ENCODE measurements at regions not wholly inside any gene's neighbourhood (a gene's known extent, or its start where the extent isn't known, plus 50 kb on each side); places are given as distances from the start of the nearest gene placed in this dataset.

DNA sequence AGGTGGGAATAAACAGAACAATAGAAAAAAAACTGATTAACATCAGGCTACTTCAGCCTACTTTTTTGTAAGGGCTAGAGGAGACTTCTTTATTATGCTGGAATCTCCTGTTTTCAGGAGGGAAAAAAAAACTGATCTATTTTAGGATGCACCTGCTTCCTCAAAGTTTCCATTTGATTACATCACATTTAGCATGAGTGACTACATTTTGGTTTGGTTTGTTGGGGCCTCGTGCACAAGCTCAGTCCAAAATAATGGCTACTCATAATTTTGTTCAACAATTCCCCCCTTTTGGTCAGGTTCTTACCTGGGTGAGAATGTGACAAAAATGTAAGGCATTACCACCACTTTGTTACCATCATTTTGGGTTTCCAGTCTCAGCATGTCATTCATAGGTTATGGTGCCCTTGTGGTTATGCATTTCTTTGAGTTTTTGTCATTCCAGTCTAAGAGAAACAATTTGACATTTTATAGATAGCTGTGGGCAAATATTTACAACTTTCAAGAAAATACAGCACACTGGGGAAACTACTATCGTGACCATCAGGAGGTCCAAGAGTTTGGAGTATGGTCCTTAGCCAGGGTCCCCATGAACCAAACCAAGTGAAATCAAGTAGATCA is 93.6 kb upstream of the ATP11B start:
- TF ChIP-seq, protein P1, sequence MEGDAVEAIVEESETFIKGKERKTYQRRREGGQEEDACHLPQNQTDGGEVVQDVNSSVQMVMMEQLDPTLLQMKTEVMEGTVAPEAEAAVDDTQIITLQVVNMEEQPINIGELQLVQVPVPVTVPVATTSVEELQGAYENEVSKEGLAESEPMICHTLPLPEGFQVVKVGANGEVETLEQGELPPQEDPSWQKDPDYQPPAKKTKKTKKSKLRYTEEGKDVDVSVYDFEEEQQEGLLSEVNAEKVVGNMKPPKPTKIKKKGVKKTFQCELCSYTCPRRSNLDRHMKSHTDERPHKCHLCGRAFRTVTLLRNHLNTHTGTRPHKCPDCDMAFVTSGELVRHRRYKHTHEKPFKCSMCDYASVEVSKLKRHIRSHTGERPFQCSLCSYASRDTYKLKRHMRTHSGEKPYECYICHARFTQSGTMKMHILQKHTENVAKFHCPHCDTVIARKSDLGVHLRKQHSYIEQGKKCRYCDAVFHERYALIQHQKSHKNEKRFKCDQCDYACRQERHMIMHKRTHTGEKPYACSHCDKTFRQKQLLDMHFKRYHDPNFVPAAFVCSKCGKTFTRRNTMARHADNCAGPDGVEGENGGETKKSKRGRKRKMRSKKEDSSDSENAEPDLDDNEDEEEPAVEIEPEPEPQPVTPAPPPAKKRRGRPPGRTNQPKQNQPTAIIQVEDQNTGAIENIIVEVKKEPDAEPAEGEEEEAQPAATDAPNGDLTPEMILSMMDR (IDR thresholded peaks at IDR 0.05) = no peak
- no peak for TF ChIP-seq EZH2 (IDR thresholded peaks at IDR 0.05; ENCODE audit: borderline replicate concordance, insufficient read depth, low read depth, low read length, poor library complexity, severe bottlenecking)
